HG02759 (cell line): ENCODE measurements at regions not wholly inside any gene's neighbourhood (a gene's known extent, or its start where the extent isn't known, plus 50 kb on each side); places are given as distances from the start of the nearest gene placed in this dataset.
"Not testable (repeated sequence)": the region's sequence is repeated elsewhere in the genome, so short reads cannot be mapped to it uniquely, and the experiment has no call there.

Source experiments
- ATAC-seq: cut with Tn5 transposase; IDR thresholded peaks from one replicate; pipeline ENCODE4 v1.9.1; 2021; ENCODE audit warnings: mild to moderate bottlenecking, moderate library complexity; ENCODE audit not compliant: unreplicated experiment

- ATAC-seq, result no peak
These were observed 66.7 kb upstream of the SMARCAD1 start for GRCh38 chr4:94141001-94141400.

- not testable (repeated sequence) for ATAC-seq
These were observed 59.6 kb upstream of the SMARCAD1 start for GRCh38 chr4:94148052-94148451.

GRCh38 chr4:94152466-94152865 is 55.2 kb upstream of the SMARCAD1 start:
- no peak for ATAC-seq

GRCh38 chr4:94155404-94155803 is 52.3 kb upstream of the SMARCAD1 start:
- not testable (repeated sequence) for ATAC-seq

- no peak for ATAC-seq
These were observed 50.8 kb upstream of the SMARCAD1 start for GRCh38 chr4:94156826-94157225.
